ENCODE measurements at regions not wholly inside any gene's neighbourhood (a gene's known extent, or its start where the extent isn't known, plus 50 kb on each side); places are given as distances from the start of the nearest gene placed in this dataset.

GRCh38 chr15:91625506-91625905 is 228.0 kb upstream of the SLCO3A1 start:
- TF ChIP-seq EP300 (IDR thresholded peaks at IDR 0.05) (no peak), CTCF (IDR thresholded peaks at IDR 0.05) (no peak)
